ENCODE measurements at regions not wholly inside any gene's neighbourhood (a gene's known extent, or its start where the extent isn't known, plus 50 kb on each side); places are given as distances from the start of the nearest gene placed in this dataset.

DNA sequence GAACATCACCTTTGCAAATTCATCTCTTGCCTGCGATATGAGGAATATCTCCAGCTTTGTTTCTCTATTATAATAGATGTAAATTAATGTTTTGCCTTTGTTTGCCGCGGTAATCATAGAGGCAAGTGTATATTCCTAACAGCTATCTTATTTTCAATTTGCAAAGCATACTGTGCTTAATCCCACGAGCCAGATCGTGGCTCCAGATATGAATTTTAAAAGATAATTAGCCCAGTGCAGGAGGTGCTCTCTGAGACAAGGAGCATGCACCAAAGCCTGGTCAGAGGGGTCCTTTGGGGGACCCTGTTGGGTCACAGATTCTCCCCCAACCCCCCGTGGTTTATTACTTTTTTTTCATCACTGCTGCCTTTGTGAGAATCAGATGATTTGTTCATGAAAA is 1087.5 kb downstream of the BCL11B start:
- H3K4me1 Mint-ChIP-seq (ENCODE audit: low read depth, unreplicated experiment), result no peaks in the 10 kb centered on the region
- no peak for TF ChIP-seq CTCF (IDR thresholded peaks at IDR 0.05; ENCODE audit: partially characterized antibody, unreplicated experiment)

DNA sequence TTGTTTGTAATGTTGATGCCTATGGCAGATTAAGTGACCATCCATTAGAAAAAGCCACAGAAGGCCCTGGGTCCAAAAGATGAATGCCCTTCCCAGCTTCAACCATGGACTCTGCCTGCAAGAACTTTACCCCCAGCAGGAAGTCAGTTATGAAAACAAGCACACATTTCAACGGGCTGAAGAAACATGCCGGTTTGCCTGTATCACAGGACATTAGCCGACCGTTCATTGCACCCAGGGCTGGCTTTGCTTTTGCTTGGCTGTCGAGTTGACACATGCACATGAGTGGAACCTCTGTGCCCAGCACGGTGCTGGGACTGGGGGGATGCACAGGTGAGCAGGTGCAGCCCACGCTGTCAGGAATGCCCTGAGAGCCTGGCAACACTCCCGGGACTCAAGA is 1087.0 kb downstream of the BCL11B start:
- no peaks in the 10 kb centered on the region for H3K36me3 Mint-ChIP-seq (ENCODE audit: unreplicated experiment)
- peaks cover 1% of the 10 kb centered on the region for H3K27me3 Mint-ChIP-seq (ENCODE audit: unreplicated experiment)
- no peak overlapping the region for H3K4me3 Mint-ChIP-seq (ENCODE audit: unreplicated experiment)
- TF ChIP-seq CTCF (IDR thresholded peaks at IDR 0.05; ENCODE audit: partially characterized antibody, unreplicated experiment), result no peak
- H3K4me1 Mint-ChIP-seq (ENCODE audit: low read depth, unreplicated experiment), result no peaks in the 10 kb centered on the region
- no peak for DNase-seq
- no peak overlapping the region for H3K27ac Mint-ChIP-seq (ENCODE audit: unreplicated experiment)
- H3K9me3 Mint-ChIP-seq (ENCODE audit: unreplicated experiment), result no peaks in the 10 kb centered on the region

More for the DNA sequence above, 1087.5 kb downstream of the BCL11B start:
- Mint-ChIP-seq H3K4me3 (ENCODE audit: unreplicated experiment) (no peak overlapping the region), H3K27ac (ENCODE audit: unreplicated experiment) (no peak overlapping the region), H3K27me3 (ENCODE audit: unreplicated experiment) (peaks cover 1% of the 10 kb centered on the region), H3K9me3 (ENCODE audit: unreplicated experiment) (no peaks in the 10 kb centered on the region), H3K36me3 (ENCODE audit: unreplicated experiment) (no peaks in the 10 kb centered on the region)
- no peak for DNase-seq

DNA sequence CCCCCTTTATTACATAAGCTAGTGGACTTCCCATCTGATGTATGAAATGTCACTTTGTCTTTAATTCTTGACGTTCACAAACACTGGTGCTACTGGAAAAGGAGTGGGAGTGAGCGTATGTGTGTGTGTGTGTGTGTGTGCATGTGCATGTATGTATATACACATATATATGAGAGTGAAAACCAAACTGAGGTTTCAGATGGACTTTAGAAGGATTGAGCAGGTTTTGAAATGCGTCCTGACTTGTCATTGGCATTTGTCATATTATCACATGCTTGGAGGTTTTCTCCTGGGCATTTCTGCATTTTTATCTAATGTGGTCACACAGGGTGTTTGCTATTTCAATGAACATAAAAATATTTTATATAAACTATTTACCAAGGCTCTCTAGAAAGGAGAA is 1085.9 kb downstream of the BCL11B start:
- no peaks in the 10 kb centered on the region for H3K36me3 Mint-ChIP-seq (ENCODE audit: unreplicated experiment)
- no peaks in the 10 kb centered on the region for H3K9me3 Mint-ChIP-seq (ENCODE audit: unreplicated experiment)
- no peak for TF ChIP-seq CTCF (IDR thresholded peaks at IDR 0.05; ENCODE audit: partially characterized antibody, unreplicated experiment)
- H3K27ac Mint-ChIP-seq (ENCODE audit: unreplicated experiment), result no peak overlapping the region
- no peak overlapping the region for H3K4me3 Mint-ChIP-seq (ENCODE audit: unreplicated experiment)
- H3K27me3 Mint-ChIP-seq (ENCODE audit: unreplicated experiment), result peaks cover 1% of the 10 kb centered on the region
- DNase-seq, result no peak
- no peaks in the 10 kb centered on the region for H3K4me1 Mint-ChIP-seq (ENCODE audit: low read depth, unreplicated experiment)

DNA sequence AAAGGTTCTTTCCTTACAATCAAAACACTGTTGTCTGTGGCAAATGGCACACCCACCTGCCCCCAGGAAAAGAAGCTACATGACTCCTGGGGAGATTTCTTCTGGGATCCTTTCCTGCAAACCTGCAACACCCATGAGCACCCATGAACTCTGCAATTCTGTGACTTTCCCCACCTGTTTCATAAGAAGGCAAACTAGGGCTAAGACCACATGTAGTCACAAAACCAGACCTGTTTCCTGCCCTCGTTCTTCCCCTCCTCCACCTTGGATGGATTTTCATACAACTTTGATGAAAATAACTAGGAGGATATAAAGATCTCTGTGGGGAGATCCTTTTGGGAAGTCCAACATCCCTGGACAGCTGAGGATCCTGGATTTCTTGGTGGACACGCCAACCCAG is 1084.7 kb downstream of the BCL11B start:
- Mint-ChIP-seq H3K36me3 (ENCODE audit: unreplicated experiment) (no peaks in the 10 kb centered on the region), H3K27me3 (ENCODE audit: unreplicated experiment) (peaks cover 1% of the 10 kb centered on the region), H3K4me3 (ENCODE audit: unreplicated experiment) (no peak overlapping the region), H3K4me1 (ENCODE audit: low read depth, unreplicated experiment) (no peaks in the 10 kb centered on the region), H3K9me3 (ENCODE audit: unreplicated experiment) (no peaks in the 10 kb centered on the region), H3K27ac (ENCODE audit: unreplicated experiment) (no peak overlapping the region)
- DNase-seq, result no peak
- no peak for TF ChIP-seq CTCF (IDR thresholded peaks at IDR 0.05; ENCODE audit: partially characterized antibody, unreplicated experiment)

DNA sequence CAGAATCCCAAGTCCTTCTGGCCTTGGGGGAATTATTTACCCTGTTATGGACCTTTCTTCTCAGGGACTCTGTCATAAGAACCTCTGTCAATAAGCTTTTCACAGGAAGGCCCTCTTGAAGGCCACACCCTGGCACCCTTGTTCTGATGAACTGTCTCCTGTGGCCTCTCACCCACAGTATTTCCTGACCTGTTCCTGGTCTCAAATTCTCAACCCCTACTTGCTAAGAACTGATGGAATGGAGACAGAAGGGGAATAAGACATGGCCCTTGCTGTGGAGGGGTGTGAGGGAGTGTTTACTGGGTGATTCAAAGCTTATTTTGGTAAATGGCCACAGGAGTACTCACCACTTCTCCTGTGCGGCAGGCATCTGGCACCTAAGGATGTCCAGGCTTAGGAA is 1082.9 kb downstream of the BCL11B start:
- no peaks in the 10 kb centered on the region for H3K36me3 Mint-ChIP-seq (ENCODE audit: unreplicated experiment)
- H3K4me3 Mint-ChIP-seq (ENCODE audit: unreplicated experiment), result no peak overlapping the region
- peaks cover 1% of the 10 kb centered on the region for H3K27me3 Mint-ChIP-seq (ENCODE audit: unreplicated experiment)
- no peak overlapping the region for H3K27ac Mint-ChIP-seq (ENCODE audit: unreplicated experiment)
- DNase-seq, result no peak
- no peaks in the 10 kb centered on the region for H3K4me1 Mint-ChIP-seq (ENCODE audit: low read depth, unreplicated experiment)
- no peaks in the 10 kb centered on the region for H3K9me3 Mint-ChIP-seq (ENCODE audit: unreplicated experiment)
- no peak for TF ChIP-seq CTCF (IDR thresholded peaks at IDR 0.05; ENCODE audit: partially characterized antibody, unreplicated experiment)
